T-helper 17 cell (primary cell): ENCODE measurements at regions not wholly inside any gene's neighbourhood (a gene's known extent, or its start where the extent isn't known, plus 50 kb on each side); places are given as distances from the start of the nearest gene placed in this dataset.
"Not testable (repeated sequence)": the region's sequence is repeated elsewhere in the genome, so short reads cannot be mapped to it uniquely, and the experiment has no call there.

Source experiments
- ATAC-seq: fragments of 150-1000 bp; cut with Tn5 transposase; 2 replicates; pipeline ENCODE4 v1.10.0; 2021; ENCODE audit warnings: mild to moderate bottlenecking, moderate library complexity
- DNase-seq, 3 donors: peaks; one replicate each; pipeline versions ENCODE4 v3.0.0 to v3.0.0-alpha.2; 2020 to 2021
- H3K9me3 ChIP-seq: one replicate; pipeline ENCODE4 v1.7.0; 2013; ENCODE audit warnings: low read length, mild to moderate bottlenecking; ENCODE audit not compliant: control insufficient read depth, poor library complexity, severe bottlenecking
- H3K27ac Mint-ChIP-seq: one replicate; pipeline ENCODE4 v1.8.0; 2022; ENCODE audit warnings: mild to moderate bottlenecking, moderate library complexity, mixed read lengths
- H3K27me3 Mint-ChIP-seq: one replicate; pipeline ENCODE4 v1.8.0; 2022; ENCODE audit warnings: mixed read lengths
- H3K36me3 Mint-ChIP-seq: one replicate; pipeline ENCODE4 v1.8.0; 2022; ENCODE audit warnings: low read depth, mixed read lengths
- H3K4me1 Mint-ChIP-seq: one replicate; pipeline ENCODE4 v1.8.0; 2022; ENCODE audit warnings: mild to moderate bottlenecking, mixed read lengths
- H3K4me3 Mint-ChIP-seq: one replicate; pipeline ENCODE4 v1.8.0; 2022; ENCODE audit warnings: mild to moderate bottlenecking, moderate library complexity, mixed read lengths

- H3K4me1 Mint-ChIP-seq: peaks cover 4% of the 10 kb centered on the region
- H3K27me3 Mint-ChIP-seq: peaks cover 37% of the 10 kb centered on the region
- no peak for DNase-seq
- H3K9me3 ChIP-seq: no peaks in the 10 kb centered on the region
- H3K4me3 Mint-ChIP-seq: no peak overlapping the region
- H3K36me3 Mint-ChIP-seq: no peaks in the 10 kb centered on the region
- no peak overlapping the region for H3K27ac Mint-ChIP-seq
- no peak for ATAC-seq
These were observed 904.4 kb downstream of the BRD1 start for GRCh38 chr22:48923165-48923865.

DNA sequence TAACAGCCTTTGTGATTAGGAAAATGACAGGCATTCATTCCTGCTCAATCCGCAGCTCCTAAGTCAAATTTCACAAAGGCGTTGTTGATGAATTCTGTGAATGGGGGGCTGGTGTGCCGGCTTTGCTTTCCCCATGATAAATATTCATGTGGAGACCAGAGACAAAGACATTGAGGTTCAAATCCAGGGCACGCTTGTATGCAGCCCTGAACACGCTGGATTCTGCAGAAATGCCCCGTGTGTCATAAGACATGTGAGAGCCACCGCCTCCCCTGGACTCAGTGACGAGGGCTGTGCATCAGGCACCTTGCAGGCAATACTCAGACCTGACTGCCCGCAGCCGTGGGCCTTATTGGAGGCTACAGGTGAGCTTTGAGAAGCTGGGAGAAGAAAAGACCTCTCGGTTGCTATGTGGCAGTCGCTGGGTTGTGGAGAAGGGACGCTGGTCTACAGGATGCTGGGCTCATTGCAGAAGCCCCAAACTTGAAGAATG lies 906.2 kb downstream of the BRD1 start:
- Mint-ChIP-seq H3K27ac (no peak overlapping the region), H3K36me3 (no peaks in the 10 kb centered on the region), H3K4me3 (no peak overlapping the region), H3K27me3 (peaks cover 38% of the 10 kb centered on the region), H3K4me1 (peaks cover 2% of the 10 kb centered on the region)
- ATAC-seq (no peak), DNase-seq (no peak)
- H3K9me3 ChIP-seq: peaks cover 3% of the 10 kb centered on the region

DNA sequence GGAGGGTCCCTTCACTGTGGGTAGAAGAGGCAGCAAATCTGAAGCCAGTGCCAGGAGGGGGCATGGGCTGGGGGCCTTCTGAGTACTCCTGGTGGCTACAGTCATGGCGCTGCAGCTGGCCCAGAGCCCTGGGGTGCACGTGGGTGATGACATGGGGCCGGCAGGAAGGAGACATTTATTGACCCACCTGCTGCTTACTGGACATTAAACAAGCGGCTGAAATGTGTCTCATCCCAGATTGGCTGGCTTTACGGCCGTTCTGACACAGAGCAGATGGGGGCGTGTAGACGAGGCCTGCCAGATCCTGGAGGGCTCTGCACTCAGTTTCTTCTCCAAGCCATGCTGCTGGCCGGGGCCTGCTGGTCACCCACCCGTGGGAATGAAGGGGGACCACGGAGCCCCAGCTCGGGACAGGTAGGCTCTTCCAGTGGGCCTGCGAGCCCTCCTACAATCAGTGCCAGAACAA lies 906.9 kb downstream of the BRD1 start:
- H3K4me3 Mint-ChIP-seq: no peak overlapping the region
- DNase-seq (no peak), ATAC-seq (no peak)
- peaks cover 38% of the 10 kb centered on the region for H3K27me3 Mint-ChIP-seq
- H3K9me3 ChIP-seq: peaks cover 3% of the 10 kb centered on the region
- H3K27ac Mint-ChIP-seq: no peak overlapping the region
- peaks cover 2% of the 10 kb centered on the region for H3K4me1 Mint-ChIP-seq
- H3K36me3 Mint-ChIP-seq: no peaks in the 10 kb centered on the region

DNA sequence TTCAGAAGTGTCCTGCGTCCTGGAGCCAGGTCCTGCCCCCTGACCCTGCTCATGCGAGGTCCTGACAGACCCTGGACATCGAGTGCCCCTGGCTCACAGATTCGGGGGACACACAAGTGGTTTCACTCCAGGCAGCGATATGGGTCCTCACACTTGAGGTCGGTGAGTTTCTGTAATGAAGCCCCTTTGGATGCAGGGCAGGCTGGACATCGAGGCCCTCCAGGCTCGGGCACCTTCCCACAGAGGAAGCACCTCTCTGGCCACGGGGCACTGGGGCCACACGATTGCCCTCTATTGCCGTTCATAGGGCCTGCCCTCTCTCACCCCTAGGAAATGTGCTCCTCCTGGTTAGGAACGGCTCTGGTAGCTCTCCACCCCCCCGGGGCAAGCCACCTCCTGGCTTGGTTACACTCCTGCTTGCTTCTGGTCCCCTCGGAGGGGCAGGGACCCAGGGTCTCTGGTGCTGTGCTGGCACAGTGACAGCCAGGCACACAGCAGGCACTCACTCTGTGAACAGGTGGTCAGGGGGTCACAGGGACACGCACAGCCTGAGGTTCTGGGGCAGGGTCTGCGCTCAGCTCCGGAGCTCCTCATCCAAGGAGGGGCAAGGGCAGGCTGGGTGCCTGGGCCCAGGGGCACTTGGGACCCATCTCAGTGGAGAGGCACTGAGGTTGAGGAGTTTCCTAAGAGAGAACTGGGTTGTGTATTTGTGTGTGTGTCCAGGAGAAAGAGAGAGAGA lies 907.7 kb downstream of the BRD1 start:
- Mint-ChIP-seq H3K4me3 (no peak overlapping the region), H3K27me3 (peaks cover 38% of the 10 kb centered on the region), H3K27ac (no peak overlapping the region), H3K36me3 (no peaks in the 10 kb centered on the region), H3K4me1 (peaks cover 2% of the 10 kb centered on the region)
- H3K9me3 ChIP-seq: peaks cover 3% of the 10 kb centered on the region
- DNase-seq (no peak), ATAC-seq (no peak)

DNA sequence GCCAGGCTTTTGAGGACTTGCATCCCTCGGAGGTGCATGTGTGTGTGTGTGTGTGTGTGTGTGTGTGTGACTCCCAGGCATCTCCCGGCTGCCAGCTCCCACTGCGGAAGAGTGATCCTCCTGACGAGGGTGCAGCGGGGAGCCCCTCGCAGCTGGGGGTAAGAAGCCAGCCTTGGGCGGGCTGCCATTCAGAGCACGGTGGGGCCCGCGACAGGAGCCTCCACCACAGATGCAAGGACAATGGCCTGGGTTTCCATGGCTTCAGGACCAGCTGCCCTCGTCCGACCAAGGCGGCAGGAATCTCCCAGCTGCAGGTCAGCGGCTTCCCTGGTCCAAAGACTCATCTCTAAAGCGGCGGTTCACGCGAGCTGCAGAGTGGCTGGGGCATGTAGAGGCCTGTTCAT lies 908.5 kb downstream of the BRD1 start:
- no peak overlapping the region for H3K4me3 Mint-ChIP-seq
- DNase-seq (no peak), ATAC-seq (no peak)
- H3K27me3 Mint-ChIP-seq: peaks cover 38% of the 10 kb centered on the region
- H3K27ac Mint-ChIP-seq: no peak overlapping the region
- H3K36me3 Mint-ChIP-seq: no peaks in the 10 kb centered on the region
- H3K9me3 ChIP-seq: peaks cover 3% of the 10 kb centered on the region
- H3K4me1 Mint-ChIP-seq: peaks cover 2% of the 10 kb centered on the region

DNA sequence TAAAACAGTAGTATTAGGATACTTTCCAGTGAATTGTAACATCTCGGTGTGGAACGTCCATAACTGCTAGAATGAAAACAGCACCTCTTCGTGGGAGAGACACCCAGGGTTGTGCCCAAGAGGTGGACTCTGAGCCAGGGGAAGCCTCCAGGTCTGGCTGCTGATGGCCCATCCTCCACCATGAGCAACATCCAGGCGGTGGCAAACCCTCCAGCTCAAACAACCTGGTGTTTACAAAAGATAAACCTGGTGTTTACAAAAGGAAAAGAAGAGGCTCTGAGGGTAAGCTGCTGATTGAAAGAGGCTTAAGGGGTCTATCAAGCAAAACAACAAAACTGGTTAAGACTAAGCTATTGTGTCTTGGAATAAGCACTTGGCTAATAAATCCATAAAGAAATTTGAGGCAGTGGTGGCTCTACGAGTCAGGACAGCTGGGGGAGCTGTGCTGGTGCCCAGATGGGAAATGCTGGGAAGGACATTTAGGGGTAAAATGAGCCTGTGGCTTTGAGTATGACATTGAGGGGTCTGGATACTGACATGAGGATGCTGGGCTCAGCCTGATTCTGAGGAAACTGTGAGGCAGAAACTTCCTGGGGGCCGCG lies 909.0 kb downstream of the BRD1 start:
- Mint-ChIP-seq H3K27me3 (peaks cover 37% of the 10 kb centered on the region), H3K27ac (no peak overlapping the region), H3K4me1 (peaks cover 2% of the 10 kb centered on the region), H3K36me3 (no peaks in the 10 kb centered on the region), H3K4me3 (no peak overlapping the region)
- DNase-seq (no peak), ATAC-seq (no peak)
- peaks cover 3% of the 10 kb centered on the region for H3K9me3 ChIP-seq

DNA sequence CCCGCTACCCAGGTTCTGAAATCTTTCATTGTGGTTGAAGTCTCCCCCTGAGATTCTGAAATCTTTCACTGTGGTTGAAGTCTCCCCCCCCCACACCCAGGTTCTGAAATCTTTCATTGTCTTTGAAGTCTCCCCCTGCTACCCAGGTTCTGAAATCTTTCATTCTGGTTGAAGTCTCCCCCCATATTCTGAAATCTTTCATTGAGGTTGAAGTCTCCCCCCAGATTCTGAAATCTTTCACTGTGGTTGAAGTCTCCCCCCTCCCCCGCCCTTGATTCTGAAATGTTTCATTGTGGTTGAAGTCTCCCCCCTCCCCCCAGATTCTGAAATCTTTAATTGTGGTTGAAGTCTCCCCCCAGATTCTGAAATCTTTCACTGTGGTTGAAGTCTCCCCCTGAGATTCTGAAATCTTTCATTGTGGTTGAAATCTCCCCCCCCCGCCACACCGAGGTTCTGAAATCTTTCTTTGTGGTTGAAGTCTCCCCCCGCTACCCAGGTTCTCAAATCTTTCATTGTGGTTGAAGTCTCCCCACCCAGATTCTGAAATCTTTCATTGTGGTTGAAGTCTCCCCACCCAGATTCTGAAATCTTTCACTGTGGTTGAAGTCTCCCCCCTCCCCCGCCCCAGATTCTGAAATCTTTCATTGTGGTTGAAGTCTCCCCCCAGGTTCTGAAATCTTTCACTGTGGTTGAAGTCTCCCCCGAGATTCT lies 915.2 kb downstream of the BRD1 start:
- H3K27ac Mint-ChIP-seq: peak overlapping the region; percentile 19
- H3K4me1 Mint-ChIP-seq, DNase-seq, H3K36me3 Mint-ChIP-seq, H3K9me3 ChIP-seq, ATAC-seq, H3K27me3 Mint-ChIP-seq: not testable (repeated sequence)
- H3K4me3 Mint-ChIP-seq: peak overlapping the region; percentile 73

DNA sequence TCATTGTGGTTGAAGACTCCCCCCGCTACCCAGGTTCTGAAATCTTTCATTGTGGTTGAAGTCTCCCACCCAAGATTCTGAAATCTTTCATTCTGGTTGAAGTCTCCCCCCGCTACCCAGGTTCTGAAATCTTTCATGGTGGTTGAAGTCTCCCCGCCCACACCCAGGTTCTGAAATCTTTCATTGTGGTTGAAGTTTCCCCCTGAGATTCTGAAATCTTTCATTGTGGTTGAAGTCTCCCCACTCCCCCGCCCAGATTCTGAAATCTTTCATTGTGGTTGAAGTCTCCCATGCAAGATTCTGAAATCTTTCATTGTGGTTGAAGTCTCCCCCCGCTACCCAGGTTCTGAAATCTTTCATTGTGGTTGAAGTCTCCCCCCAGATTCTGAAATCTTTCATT lies 916.0 kb downstream of the BRD1 start:
- H3K4me1 Mint-ChIP-seq, H3K27me3 Mint-ChIP-seq, H3K27ac Mint-ChIP-seq, ATAC-seq, H3K36me3 Mint-ChIP-seq, H3K9me3 ChIP-seq, DNase-seq: not testable (repeated sequence)
- H3K4me3 Mint-ChIP-seq: peak overlapping the region; percentile 73

DNA sequence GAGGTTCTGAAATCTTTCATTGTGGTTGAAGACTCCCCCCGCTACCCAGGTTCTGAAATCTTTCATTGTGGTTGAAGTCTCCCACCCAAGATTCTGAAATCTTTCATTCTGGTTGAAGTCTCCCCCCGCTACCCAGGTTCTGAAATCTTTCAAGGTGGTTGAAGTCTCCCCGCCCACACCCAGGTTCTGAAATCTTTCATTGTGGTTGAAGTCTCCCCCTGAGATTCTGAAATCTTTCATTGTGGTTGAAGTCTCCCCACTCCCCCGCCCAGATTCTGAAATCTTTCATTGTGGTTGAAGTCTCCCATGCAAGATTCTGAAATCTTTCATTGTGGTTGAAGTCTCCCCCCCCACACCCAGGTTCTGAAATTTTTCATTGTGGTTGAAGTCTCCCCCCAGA lies 916.6 kb downstream of the BRD1 start:
- H3K4me1 Mint-ChIP-seq, H3K27ac Mint-ChIP-seq, H3K4me3 Mint-ChIP-seq, ATAC-seq, H3K9me3 ChIP-seq, DNase-seq, H3K36me3 Mint-ChIP-seq, H3K27me3 Mint-ChIP-seq: not testable (repeated sequence)

GRCh38 chr22:48908547-48908946 lies 919.1 kb downstream of the BRD1 start:
- ATAC-seq (no peak), DNase-seq (no peak)
- H3K27ac Mint-ChIP-seq: no peak overlapping the region
- no peak overlapping the region for H3K4me3 Mint-ChIP-seq
- no peaks in the 10 kb centered on the region for H3K36me3 Mint-ChIP-seq
- H3K27me3 Mint-ChIP-seq: no peaks in the 10 kb centered on the region
- peaks cover 9% of the 10 kb centered on the region for H3K4me1 Mint-ChIP-seq
- H3K9me3 ChIP-seq: no peaks in the 10 kb centered on the region

GRCh38 chr22:48907591-48907990 lies 920.1 kb downstream of the BRD1 start:
- H3K9me3 ChIP-seq: no peaks in the 10 kb centered on the region
- ATAC-seq: no peak

GRCh38 chr22:48906216-48906835 lies 921.3 kb downstream of the BRD1 start:
- H3K4me1 Mint-ChIP-seq: no peaks in the 10 kb centered on the region
- H3K27ac Mint-ChIP-seq: no peak overlapping the region
- H3K9me3 ChIP-seq: no peaks in the 10 kb centered on the region
- DNase-seq: no peak
- H3K4me3 Mint-ChIP-seq: no peak overlapping the region
- no peaks in the 10 kb centered on the region for H3K27me3 Mint-ChIP-seq
- ATAC-seq: no peak
- peaks cover 2% of the 10 kb centered on the region for H3K36me3 Mint-ChIP-seq

More at GRCh38 chr22:48907591-48907990, 920.1 kb downstream of the BRD1 start:
- no peak overlapping the region for H3K27ac Mint-ChIP-seq
- no peaks in the 10 kb centered on the region for H3K36me3 Mint-ChIP-seq
- H3K4me1 Mint-ChIP-seq: peaks cover 3% of the 10 kb centered on the region
- DNase-seq: no peak
- no peak overlapping the region for H3K4me3 Mint-ChIP-seq
- H3K27me3 Mint-ChIP-seq: no peaks in the 10 kb centered on the region
